AG10803 (cell line): ENCODE measurements at regions not wholly inside any gene's neighbourhood (a gene's known extent, or its start where the extent isn't known, plus 50 kb on each side); places are given as distances from the start of the nearest gene placed in this dataset.
A peak's percentile ranks its signal among the peaks of the same experiment; 100 is the strongest.

Experiments used
- DNase-seq: peaks from one replicate; pipeline ENCODE4 v3.0.0; 2010; ENCODE audit warnings: low read depth
- H3K4me3 ChIP-seq: 2 replicates; pipeline ENCODE4 v1.5.1; 2011; ENCODE audit warnings: mild to moderate bottlenecking, low read length, control low read depth
- TF ChIP-seq, protein P1 (sequence below): conservative IDR thresholded peaks from 2 replicates; pipeline ENCODE4 v1.5.1; 2011; ENCODE audit warnings: mild to moderate bottlenecking, low read length, control low read depth, inconsistent platforms

DNA sequence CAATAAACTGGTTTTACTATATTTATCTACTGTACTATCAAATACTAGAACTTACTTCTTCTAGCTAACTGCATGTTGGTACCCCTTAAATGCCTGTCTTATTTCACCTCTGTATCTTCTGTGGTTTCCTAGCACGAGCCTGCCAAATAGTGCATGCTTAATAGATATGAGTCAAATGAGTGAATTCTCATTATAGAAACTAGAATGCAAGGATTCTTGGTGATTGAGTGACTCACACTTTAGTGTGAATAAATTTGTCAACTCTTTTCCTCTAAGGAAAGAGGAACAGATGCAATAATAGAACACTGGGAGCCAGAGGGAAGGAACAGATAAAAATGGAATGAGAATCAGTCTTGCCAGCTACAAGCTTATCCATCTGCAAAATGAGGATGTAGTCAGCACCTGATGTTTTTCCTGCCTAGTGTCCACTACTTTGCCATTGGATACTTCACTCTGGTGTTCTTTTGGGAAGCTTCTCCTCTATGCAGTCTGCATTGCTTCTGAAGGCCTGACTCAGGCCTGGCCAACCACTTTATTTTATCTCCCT, 189.1 kb upstream of the CADPS start:
- DNase-seq = peak; percentile 20
- TF ChIP-seq, protein P1, sequence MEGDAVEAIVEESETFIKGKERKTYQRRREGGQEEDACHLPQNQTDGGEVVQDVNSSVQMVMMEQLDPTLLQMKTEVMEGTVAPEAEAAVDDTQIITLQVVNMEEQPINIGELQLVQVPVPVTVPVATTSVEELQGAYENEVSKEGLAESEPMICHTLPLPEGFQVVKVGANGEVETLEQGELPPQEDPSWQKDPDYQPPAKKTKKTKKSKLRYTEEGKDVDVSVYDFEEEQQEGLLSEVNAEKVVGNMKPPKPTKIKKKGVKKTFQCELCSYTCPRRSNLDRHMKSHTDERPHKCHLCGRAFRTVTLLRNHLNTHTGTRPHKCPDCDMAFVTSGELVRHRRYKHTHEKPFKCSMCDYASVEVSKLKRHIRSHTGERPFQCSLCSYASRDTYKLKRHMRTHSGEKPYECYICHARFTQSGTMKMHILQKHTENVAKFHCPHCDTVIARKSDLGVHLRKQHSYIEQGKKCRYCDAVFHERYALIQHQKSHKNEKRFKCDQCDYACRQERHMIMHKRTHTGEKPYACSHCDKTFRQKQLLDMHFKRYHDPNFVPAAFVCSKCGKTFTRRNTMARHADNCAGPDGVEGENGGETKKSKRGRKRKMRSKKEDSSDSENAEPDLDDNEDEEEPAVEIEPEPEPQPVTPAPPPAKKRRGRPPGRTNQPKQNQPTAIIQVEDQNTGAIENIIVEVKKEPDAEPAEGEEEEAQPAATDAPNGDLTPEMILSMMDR = no peak
- no peak overlapping the region for H3K4me3 ChIP-seq

DNA sequence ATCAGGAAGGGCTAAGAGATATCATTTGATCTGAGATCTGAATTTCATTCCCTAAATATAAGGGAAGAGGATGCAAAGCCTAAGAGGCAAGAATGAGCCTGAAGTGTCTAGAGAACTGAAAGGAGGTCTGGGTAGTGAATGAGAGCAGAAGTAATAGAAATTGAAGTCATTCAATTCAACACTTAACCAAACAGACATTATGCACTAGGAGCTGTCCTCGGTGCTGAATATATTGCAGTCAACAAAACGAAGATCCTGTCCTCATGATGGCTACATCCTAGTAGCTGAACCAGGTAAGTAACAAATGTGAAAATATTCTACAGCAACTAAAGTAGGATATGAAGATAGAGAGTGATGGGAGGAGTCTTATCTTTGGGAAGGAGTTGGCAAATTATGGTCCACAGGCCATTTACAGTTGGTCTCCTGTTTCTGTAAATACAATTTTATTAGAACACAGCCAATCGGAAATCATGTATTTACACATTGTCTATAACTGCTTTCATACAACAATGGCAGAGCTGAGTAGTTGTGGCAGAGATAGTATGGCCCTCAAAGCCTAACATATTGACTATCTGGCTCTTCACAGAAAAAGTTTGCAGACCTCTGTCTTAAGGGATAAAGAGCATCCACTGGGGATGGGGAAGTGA, 192.9 kb upstream of the CADPS start:
- peak; percentile 44 for DNase-seq
- TF ChIP-seq, protein P1 = no peak
- no peak overlapping the region for H3K4me3 ChIP-seq

DNA sequence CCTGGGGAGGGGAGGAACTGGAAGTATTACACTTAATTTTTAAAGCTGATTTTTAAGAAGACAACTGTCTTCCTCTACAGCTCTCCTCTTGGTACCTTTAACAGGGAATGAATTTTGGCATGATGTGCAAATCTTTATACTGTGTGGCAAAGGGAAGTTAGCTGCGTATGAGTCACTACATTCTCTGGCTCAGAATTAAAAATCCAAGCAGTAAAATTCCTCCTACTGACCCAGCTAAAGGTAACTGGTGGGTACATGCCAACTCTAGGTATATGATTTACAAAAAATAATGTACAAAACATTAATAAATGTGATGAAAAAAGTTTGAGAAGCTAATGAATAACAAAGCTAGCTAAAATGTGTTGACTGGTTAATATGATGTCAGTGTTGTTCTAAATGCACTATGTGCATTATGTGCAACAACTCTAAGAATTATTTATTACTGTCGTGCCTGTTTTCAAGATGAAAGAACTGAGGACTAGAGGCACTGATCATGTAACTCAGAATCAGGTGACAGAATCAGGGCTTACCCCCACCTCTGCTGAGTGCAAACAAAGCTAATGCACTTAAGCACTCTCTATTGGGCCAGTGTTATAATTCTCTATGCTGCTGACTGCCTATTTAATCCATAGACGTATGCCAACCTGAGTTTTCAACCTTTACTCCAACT, 194.7 kb upstream of the CADPS start:
- DNase-seq = no peak
- TF ChIP-seq, protein P1 = no peak

DNA sequence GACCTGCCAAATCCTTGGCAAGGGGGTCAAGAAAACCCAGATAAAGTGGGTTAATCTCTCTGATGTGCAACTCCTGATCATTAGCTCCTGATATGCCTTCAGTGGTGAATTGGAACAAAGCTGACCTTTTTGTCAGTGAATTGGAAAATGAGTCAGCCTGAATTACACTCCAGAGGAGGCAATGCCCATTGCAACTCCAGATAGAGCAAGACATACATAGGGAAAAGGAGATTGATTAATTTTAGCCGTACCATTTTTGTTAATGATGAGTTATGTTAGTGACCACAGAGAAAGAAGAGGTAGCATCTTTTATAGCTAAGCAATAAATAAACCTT, 195.2 kb upstream of the CADPS start:
- TF ChIP-seq, protein P1 = no peak
- no peak overlapping the region for H3K4me3 ChIP-seq
- DNase-seq = no peak

More for the DNA sequence above, 194.7 kb upstream of the CADPS start:
- H3K4me3 ChIP-seq = no peak overlapping the region

DNA sequence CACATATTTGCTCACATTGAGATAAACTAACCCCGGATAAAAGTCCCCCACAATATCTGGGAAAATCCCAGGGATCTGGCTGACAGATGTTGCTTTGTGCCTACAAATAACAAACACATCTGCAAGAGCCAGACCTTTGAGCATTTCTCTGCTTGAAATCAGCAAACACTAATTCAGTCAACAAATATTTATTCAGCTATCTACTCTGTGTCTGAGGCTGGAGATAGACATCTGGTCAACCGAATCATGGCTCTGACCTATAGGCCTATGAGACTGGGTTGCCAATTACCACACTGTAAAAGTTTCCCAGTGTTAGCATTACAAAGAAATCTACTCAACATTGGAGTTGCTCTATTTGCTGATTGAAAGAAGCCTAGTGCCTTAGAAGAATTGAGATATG, 201.1 kb upstream of the CADPS start:
- no peak for DNase-seq
- no peak overlapping the region for H3K4me3 ChIP-seq

DNA sequence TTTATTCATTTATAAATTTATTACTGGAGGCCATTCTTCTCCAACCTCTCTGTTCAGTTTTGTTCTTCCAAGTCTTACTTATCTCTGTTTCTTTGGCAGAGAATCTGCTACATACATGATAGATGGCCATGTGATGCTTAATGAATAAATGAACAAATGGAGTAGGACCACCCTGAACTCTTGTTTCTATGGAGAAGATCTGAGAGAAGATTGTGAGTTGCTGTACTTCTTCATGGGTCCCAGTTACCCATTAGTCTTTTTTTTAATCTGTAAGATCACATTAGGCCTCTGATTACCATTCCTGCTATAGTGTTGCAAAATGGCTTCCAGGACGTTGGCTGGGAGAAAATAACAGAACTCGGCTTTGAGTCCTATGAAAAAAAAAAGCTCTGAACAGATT, 191.9 kb upstream of the SYNPR start:
- H3K4me3 ChIP-seq = no peak overlapping the region
- no peak for DNase-seq
- TF ChIP-seq, protein P1 = no peak

More for the DNA sequence above, 201.1 kb upstream of the CADPS start:
- TF ChIP-seq, protein P1 = no peak
